Ovary (tissue), 3 donors: ENCODE measurements at regions not wholly inside any gene's neighbourhood (a gene's known extent, or its start where the extent isn't known, plus 50 kb on each side); places are given as distances from the start of the nearest gene placed in this dataset.

Experiments
- CTCF ChIP-seq, 3 donors: fragments of 450-650 bp in 2 of 3; fragments of 200-600 bp in 1 of 3; IDR thresholded peaks; one replicate each; pipeline versions ENCODE4 v1.5.1 to v1.8.0; 2016 to 2022; ENCODE audit warnings: antibody characterized with exemption in 3 of 3, mild to moderate bottlenecking in 1 of 3
- EP300 ChIP-seq: sonication (generic); formaldehyde crosslinking; IDR thresholded peaks from one replicate; pipeline ENCODE4 v1.6.1; 2017; ENCODE audit warnings: antibody characterized with exemption
- POLR2A ChIP-seq: fragments of 450-650 bp; IDR thresholded peaks from one replicate; pipeline ENCODE4 v1.6.1; 2017; ENCODE audit warnings: antibody characterized with exemption, mild to moderate bottlenecking, moderate library complexity
- donor health status: DM: no; HTN: no; CAD: no.

DNA sequence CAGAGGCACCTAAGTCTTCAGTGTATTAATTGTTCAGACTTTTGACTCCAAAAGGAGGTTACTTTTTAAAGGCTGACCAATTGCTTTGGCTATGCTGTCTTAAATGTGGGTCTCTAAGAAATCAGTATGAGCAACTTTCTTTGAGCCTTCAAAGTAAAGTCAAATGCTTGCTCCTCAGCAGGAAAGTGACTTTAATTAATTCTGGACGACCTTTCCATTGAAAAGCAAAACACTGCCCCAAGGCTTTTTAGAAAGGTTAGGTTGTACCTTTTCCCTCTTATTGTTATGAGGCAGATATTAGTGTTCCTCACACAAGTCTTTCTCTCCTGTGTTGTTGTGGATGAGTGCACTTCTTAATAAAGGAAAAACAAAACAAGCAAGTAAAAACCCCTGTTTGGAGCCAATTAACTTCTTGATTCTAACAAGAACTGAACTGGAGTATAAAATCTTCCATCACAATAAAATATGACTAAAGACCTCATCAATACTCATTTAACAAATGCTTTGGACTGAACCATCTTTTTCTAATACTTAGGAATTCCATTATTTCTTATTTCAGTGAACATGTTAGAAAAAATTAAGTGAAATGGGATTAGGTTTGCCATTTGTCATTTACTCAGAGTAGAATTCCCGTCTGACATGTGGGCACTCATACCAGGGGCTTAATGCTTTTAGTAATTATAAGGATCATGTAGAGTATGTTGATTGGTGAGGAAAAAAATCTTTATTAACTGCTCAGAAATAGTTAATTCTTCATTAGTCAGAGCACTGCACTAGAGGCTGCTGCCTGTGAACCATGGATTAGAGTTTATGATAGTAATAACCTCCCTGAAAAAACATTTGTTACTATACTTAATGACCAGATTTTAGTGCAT is 159.1 kb upstream of the ZNF608 start:
- no peak for TF ChIP-seq CTCF (IDR thresholded peaks at IDR 0.05)
- TF ChIP-seq EP300, result no peak
- no peak for TF ChIP-seq POLR2A
